ENCODE measurements at regions not wholly inside any gene's neighbourhood (a gene's known extent, or its start where the extent isn't known, plus 50 kb on each side); places are given as distances from the start of the nearest gene placed in this dataset.

DNA sequence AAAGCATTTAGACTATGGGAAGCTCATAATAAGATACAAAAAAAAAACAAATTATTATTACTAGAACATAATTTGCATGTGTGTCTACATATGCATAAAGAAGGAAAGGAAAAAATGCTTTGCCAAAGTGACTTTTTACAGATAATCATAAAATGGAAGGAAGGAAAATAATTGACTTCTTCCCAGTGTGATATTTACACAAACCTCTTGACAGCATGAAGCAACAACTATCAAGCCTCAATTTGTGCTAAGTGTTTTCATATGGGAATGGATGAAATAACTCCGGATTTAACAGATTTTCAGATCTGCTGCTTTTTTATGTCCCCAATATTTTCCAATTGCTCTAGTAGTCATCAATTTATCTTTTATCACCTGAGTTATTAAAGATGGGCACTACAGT, 275.9 kb upstream of the REG3G start:
- TF ChIP-seq, protein P1, sequence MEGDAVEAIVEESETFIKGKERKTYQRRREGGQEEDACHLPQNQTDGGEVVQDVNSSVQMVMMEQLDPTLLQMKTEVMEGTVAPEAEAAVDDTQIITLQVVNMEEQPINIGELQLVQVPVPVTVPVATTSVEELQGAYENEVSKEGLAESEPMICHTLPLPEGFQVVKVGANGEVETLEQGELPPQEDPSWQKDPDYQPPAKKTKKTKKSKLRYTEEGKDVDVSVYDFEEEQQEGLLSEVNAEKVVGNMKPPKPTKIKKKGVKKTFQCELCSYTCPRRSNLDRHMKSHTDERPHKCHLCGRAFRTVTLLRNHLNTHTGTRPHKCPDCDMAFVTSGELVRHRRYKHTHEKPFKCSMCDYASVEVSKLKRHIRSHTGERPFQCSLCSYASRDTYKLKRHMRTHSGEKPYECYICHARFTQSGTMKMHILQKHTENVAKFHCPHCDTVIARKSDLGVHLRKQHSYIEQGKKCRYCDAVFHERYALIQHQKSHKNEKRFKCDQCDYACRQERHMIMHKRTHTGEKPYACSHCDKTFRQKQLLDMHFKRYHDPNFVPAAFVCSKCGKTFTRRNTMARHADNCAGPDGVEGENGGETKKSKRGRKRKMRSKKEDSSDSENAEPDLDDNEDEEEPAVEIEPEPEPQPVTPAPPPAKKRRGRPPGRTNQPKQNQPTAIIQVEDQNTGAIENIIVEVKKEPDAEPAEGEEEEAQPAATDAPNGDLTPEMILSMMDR (conservative IDR thresholded peaks at IDR 0.05): no peak
- Histone ChIP-seq H3K36me3 (ENCODE audit: control insufficient read depth, insufficient read depth, low read length) (no peaks in the 10 kb centered on the region), H3K4me1 (ENCODE audit: control insufficient read depth, insufficient read depth, low read length) (no peaks in the 10 kb centered on the region), H3K9me3 (ENCODE audit: control insufficient read depth, low read length) (no peaks in the 10 kb centered on the region), H3K27me3 (ENCODE audit: control insufficient read depth, insufficient read depth, low read length, poor library complexity, severe bottlenecking) (no peaks in the 10 kb centered on the region), H3K9ac (ENCODE audit: extremely low read depth, low read length, poor library complexity, severe bottlenecking) (no peak overlapping the region), H3K27ac (ENCODE audit: low read depth, low read length) (no peak overlapping the region), H3K4me3 (ENCODE audit: low read length) (no peak overlapping the region)
- H3K4me3 Mint-ChIP-seq: no peak overlapping the region
- peaks cover 3% of the 10 kb centered on the region for H3K4me1 Mint-ChIP-seq
- H3K36me3 Mint-ChIP-seq (ENCODE audit: low read depth): no peaks in the 10 kb centered on the region
- no peaks in the 10 kb centered on the region for H3K9me3 Mint-ChIP-seq
- no peaks in the 10 kb centered on the region for H3K27me3 Mint-ChIP-seq (ENCODE audit: insufficient read depth)
- 64% methylated on average over 1 of the region's 1 CpG; no CpG with 5 or more reads in 1 of the 2 experiments for WGBS, 2 experiments (ENCODE audit: insufficient coverage in 1 of 2, insufficient read length in 1 of 2)
- DNase-seq: no peak
- H3K27ac Mint-ChIP-seq: no peak overlapping the region

DNA sequence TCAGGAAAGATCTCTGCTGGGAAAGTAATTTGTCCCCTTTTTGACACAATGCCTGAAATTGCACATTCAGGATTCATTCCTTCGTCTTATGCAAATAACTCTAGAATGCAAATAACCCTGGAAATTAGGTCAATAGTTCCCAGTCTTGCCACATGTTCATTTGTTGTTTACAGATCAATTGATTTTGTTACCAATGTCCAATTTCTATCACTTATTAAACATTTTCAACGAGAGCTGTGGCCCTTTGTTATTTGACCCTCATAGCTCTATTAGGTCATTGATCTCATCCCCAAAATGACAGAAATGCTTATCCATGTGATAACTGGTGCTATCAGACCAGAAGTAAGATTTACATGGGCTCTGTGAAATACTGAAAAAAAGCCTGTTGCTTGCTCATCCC, 275.3 kb upstream of the REG3G start:
- H3K27ac ChIP-seq (ENCODE audit: low read depth, low read length): no peak overlapping the region
- no peak overlapping the region for H3K4me3 ChIP-seq (ENCODE audit: low read length)
- H3K9ac ChIP-seq (ENCODE audit: extremely low read depth, low read length, poor library complexity, severe bottlenecking): no peak overlapping the region
- H3K9me3 ChIP-seq (ENCODE audit: control insufficient read depth, low read length): no peaks in the 10 kb centered on the region
- TF ChIP-seq, protein P1 (conservative IDR thresholded peaks at IDR 0.05): no peak
- no peaks in the 10 kb centered on the region for H3K36me3 Mint-ChIP-seq (ENCODE audit: low read depth)
- H3K4me1 ChIP-seq (ENCODE audit: control insufficient read depth, insufficient read depth, low read length): no peaks in the 10 kb centered on the region
- no peaks in the 10 kb centered on the region for H3K27me3 Mint-ChIP-seq (ENCODE audit: insufficient read depth)
- no peaks in the 10 kb centered on the region for H3K9me3 Mint-ChIP-seq
- peaks cover 3% of the 10 kb centered on the region for H3K4me1 Mint-ChIP-seq
- H3K27me3 ChIP-seq (ENCODE audit: control insufficient read depth, insufficient read depth, low read length, poor library complexity, severe bottlenecking): no peaks in the 10 kb centered on the region
- H3K4me3 Mint-ChIP-seq: no peak overlapping the region
- no peak for DNase-seq
- no peaks in the 10 kb centered on the region for H3K36me3 ChIP-seq (ENCODE audit: control insufficient read depth, insufficient read depth, low read length)
- WGBS, 2 experiments (ENCODE audit: insufficient coverage in 1 of 2, insufficient read length in 1 of 2): 89 to 93% methylated on average over 2 of the region's 2 CpGs
- H3K27ac Mint-ChIP-seq: no peak overlapping the region

DNA sequence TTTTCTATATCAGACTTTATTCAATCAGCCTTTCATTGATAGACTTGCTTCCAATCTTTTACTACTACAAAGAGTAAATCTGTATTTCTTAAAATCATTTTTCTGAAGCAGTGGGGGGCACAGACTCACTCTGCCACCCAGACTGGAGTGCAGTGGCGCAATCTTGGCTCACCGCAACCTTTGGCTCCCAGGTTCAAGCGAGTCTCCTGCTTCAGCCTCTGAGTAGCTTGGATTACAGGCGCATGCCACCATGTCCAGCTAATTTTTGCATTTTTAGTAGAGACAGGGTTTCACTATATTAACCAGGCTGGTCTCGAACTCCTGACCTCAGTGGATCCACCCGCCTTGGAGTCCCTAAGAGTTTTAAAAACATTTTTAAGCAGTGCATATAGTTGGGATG, 270.6 kb upstream of the REG3G start:
- Mint-ChIP-seq H3K27me3 (ENCODE audit: insufficient read depth) (no peaks in the 10 kb centered on the region), H3K4me3 (no peak overlapping the region), H3K27ac (no peak overlapping the region), H3K4me1 (peaks cover 31% of the 10 kb centered on the region), H3K36me3 (ENCODE audit: low read depth) (peaks cover 9% of the 10 kb centered on the region), H3K9me3 (peaks cover 22% of the 10 kb centered on the region)
- no peaks in the 10 kb centered on the region for H3K27me3 ChIP-seq (ENCODE audit: control insufficient read depth, insufficient read depth, low read length, poor library complexity, severe bottlenecking)
- no peak for DNase-seq
- no peak overlapping the region for H3K4me3 ChIP-seq (ENCODE audit: low read length)
- TF ChIP-seq, protein P1 (conservative IDR thresholded peaks at IDR 0.05): no peak
- H3K4me1 ChIP-seq (ENCODE audit: control insufficient read depth, insufficient read depth, low read length): no peaks in the 10 kb centered on the region
- WGBS, 2 experiments (ENCODE audit: insufficient coverage in 1 of 2, insufficient read length in 1 of 2): 91 to 99% methylated on average over 6 of the region's 6 CpGs
- no peak overlapping the region for H3K9ac ChIP-seq (ENCODE audit: extremely low read depth, low read length, poor library complexity, severe bottlenecking)
- H3K27ac ChIP-seq (ENCODE audit: low read depth, low read length): no peak overlapping the region
- peaks cover 4% of the 10 kb centered on the region for H3K9me3 ChIP-seq (ENCODE audit: control insufficient read depth, low read length)
- H3K36me3 ChIP-seq (ENCODE audit: control insufficient read depth, insufficient read depth, low read length): no peaks in the 10 kb centered on the region
